ENCODE measurements at regions not wholly inside any gene's neighbourhood (a gene's known extent, or its start where the extent isn't known, plus 50 kb on each side); places are given as distances from the start of the nearest gene placed in this dataset.

DNA sequence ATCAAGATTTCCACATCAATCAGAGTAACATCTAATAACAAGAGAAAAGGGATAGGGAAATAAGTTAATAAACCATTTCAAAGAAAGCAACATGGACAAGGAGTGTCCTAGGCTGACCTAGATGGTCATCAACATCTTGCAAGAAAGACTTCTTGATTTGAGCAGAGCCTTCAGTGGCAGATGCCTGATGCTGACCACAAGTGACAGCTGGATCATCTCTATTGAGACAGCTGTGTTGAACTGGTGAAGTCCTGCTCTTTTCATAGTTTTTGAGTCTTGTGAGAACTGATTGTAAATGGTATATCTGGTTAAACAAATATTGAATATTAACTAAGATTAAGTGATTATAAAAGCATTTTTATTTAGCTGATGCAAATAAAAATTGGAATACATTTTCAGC is 1083.6 kb upstream of the LRFN5 start:
- intact Hi-C loops (cut with DNase I), result no loop called here
- ATAC-seq, result no peak
- DNase-seq (ENCODE audit: missing footprints), result no peak

GRCh38 chr14:40494483-40494882 is 1062.2 kb upstream of the FBXO33 start:
- intact Hi-C loops (cut with DNase I), result no loop called here
- DNase-seq (ENCODE audit: missing footprints) (no peak), ATAC-seq (no peak)

DNA sequence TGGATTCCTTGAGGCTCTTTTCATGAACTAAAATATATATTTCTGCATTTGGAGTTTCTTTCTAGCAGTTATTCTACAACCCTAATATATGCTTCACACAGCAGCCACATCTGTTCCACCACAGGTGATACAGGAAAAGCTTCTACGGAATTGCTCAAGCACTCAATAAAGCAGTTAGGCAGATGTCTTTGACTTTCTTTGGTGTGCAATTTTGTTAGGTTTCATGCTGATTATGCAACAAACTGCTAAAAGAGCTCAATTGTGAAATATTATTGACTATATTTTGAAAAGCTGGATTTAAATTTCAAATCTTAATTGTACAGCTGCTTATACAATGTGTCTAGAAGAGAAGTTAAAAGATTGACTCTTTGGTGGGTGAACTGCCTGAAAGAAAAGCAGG is 1055.6 kb upstream of the FBXO33 start:
- DNase-seq (ENCODE audit: missing footprints), result no peak
- intact Hi-C loops (cut with DNase I), result no loop called here
- no peak for ATAC-seq

DNA sequence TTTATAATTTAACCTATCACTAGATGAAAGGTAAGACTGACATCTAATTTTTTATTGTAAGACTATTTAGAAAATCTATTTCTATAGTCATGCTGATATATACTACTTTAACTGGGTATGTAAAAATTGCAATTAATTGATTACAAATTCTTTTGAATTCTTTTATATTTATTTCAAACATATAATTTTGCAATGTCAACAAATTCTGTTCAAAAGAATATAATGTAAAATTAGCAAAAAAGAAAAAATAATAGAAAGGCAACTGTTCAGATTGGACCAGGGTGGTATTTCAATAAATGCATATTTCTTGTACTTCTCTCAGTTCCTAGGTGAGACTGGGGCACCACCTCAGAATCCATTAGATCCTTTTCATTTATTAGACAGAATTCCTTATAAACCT is 1053.5 kb upstream of the FBXO33 start:
- ATAC-seq (no peak), DNase-seq (ENCODE audit: missing footprints) (no peak)

DNA sequence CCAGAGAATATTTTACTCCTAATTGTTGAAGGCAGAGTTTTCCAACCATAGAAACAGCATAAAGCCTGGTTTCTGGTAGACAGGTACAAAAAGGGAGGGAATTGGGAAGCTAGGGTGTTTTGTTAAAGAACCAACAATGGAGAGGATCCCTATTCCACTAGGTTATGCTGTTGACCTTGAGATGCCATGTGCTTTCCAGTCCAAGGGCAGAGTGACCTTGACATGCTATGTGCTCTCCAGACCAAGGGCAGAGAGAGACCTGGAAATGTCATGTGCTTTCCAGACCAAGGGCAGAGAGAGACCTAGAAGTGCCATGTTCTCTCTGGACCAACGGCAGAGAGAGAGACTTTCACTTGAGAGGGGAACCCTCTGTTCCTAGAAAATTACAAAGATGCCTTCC is 1043.8 kb upstream of the FBXO33 start:
- ATAC-seq (no peak), DNase-seq (ENCODE audit: missing footprints) (no peak)
- intact Hi-C loops (cut with DNase I), result no loop called here

More for the DNA sequence above, 1053.5 kb upstream of the FBXO33 start:
- intact Hi-C loops (cut with DNase I), result no loop called here

DNA sequence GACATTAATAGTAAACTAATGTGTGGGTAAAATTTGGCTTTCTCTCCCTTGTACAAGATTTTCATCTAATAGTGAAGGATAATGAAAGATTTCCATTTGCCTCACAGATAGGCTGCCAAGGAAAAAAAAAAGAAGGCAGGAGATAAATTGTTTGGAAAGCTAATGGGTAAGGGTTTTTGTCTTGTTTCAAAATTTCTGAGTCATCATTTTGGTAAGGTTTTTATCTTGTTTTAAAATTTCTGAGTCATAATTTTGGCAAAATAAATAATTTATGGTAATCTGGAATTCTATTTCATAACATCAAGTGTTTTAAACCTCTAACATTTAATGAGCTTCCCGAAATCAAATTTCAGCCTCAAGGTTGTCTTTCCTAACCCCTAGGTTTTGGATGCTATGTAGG is 1035.7 kb upstream of the FBXO33 start:
- intact Hi-C loops (cut with DNase I), result no loop called here
- DNase-seq (ENCODE audit: missing footprints) (no peak), ATAC-seq (no peak)

DNA sequence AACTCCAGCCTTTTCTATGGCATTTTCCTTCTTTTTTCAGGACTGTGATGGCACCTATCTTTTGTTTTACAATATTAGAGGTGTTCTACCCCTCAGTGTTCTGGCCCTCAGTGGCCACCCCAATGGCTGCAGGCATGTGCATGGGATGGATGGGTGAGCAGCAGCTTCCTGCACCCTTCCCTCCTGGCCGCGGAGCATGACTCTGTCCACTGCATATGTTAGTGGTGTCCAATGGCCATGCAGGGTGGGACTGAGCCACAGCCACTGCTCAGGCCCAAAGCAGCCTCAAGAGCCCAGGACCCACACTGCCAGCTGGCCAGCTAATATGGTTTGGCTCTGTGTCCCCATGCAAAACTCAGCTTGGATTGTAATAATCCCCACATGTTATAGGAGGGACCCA is 1032.3 kb upstream of the FBXO33 start:
- ATAC-seq (no peak), DNase-seq (ENCODE audit: missing footprints) (no peak)
- intact Hi-C loops (cut with DNase I), result no loop called here

GRCh38 chr14:40463886-40464285 is 1031.7 kb upstream of the FBXO33 start:
- intact Hi-C loops (cut with DNase I), result no loop called here
- ATAC-seq (no peak), DNase-seq (ENCODE audit: missing footprints) (no peak)

DNA sequence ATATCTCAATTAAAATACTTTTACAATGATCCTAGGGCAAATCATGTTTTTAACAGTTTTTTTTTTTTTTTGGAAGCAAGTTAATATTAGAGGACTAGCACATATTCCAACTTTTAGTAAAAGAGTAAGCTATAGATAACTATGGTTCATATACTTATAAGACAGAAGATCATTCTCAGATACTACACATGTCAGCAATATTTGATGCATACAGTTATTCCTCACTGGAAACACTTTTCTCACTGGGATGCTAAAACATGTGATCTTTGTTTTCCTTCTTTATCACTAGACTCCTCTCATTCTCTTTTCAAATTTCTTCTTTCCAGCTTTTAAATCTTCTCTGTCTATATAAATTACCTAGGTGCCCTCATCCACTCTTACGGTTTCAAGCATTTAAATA is 1020.4 kb upstream of the FBXO33 start:
- ATAC-seq (no peak), DNase-seq (ENCODE audit: missing footprints) (no peak)
- intact Hi-C loops (cut with DNase I), result no loop called here

DNA sequence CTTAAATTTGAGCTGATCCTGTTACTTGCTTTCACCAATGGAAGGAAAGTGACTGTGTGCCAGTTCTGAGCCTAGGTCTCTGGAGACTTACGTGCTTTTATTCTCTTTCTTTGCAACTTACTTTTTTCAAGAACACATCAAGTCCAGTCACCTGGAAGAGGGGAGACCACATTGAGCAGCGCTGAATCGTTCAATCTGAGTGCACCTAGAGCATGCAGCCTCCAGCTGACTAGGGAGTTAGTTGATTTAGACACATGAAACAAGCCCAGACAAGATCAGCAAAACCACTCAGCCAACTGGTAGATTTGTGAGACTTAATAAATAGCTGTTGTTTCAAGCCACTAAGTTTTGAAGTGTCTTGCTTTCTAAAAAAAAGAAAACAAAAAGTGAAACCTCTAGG is 1014.8 kb upstream of the FBXO33 start:
- intact Hi-C loops (cut with DNase I), result no loop called here
- DNase-seq (ENCODE audit: missing footprints), result no peak
- ATAC-seq, result no peak

DNA sequence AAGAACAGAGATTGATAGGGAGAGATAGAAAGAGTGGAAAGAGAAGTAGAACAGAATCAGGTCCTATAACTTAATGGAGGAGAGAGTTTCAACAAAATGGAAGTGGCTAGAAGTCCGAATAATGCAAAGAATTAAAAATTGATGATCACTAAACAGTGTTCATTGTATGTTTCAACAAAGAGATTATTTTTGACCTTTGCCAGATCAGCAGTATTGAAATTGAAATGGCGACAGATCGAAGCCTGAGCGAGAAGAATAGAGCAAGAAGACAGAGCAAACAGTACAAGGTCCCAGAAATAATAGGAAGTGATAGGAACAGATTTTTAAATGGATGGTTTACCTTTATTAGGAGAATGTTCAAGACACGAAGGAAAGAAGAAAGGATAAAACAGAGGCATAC is 1012.8 kb upstream of the FBXO33 start:
- intact Hi-C loops (cut with DNase I), result no loop called here
- no peak for ATAC-seq
- DNase-seq (ENCODE audit: missing footprints), result no peak

DNA sequence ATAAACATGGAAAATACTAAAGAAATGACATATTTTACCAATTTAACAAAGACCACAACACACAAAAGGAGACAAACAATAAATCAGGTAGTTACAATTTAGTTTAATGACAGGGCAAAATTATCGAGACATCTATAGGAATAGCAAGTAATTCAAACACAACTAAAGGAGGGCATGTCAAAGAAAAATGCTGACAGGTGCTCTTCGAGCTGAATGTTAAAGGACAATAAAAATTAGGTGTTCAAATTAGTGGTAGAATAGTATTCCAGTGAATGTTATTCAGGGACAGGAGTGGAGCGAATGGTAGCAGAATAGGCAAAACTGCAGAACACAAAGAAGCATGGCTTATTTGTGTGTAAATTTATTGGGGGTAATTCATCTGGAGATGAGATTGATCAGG is 1004.3 kb upstream of the FBXO33 start:
- DNase-seq (ENCODE audit: missing footprints) (no peak), ATAC-seq (no peak)
- intact Hi-C loops (cut with DNase I), result no loop called here

GRCh38 chr14:40417777-40418401 is 985.7 kb upstream of the FBXO33 start:
- no peak for ATAC-seq
- DNase-seq (ENCODE audit: missing footprints), result no peak
- intact Hi-C loops (cut with DNase I), result no loop called here

DNA sequence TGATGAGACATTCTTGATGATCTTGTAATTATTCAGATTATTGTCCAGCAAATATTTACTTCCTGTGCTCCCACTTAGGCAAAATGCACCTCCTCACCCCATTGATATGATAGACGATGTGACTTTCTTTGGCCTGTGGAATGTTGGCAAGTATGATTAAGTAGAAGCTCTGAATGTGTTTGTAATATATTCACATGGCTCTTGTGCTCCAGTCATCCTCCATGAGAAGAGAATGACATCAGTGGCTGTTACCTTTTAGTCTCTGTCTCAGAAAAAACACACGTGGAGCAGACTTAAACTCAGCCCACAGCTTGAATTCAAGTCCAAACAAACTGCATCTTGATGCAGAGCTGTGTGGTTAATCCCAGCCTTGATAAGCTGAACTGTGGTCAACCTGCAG is 984.3 kb upstream of the FBXO33 start:
- ATAC-seq, result no peak

DNA sequence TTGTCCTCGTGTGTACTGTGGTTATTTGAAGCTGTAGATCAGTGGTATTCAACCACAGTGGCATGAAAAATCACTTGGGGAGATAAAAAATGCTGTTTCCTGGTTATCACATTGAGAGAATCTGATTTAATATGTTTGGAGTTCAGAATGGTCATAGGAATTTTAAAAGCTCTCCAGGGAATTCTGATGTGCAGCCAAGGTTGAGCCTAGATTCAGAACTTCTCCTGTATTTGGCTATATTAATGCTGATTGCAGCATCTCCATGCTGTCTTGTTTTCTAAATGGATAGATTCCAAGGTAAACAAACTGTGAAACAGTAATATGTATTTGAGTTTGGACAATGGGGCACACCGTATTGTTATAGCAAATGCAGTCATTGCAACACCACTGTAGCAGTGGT is 982.2 kb upstream of the FBXO33 start:
- ATAC-seq, result no peak
- intact Hi-C loops (cut with DNase I), result no loop called here

More for the DNA sequence above, 984.3 kb upstream of the FBXO33 start:
- no peak for DNase-seq (ENCODE audit: missing footprints)
- intact Hi-C loops (cut with DNase I), result no loop called here

GRCh38 chr14:40413136-40413535 is 980.9 kb upstream of the FBXO33 start:
- DNase-seq (ENCODE audit: missing footprints), result no peak

More for the DNA sequence above, 982.2 kb upstream of the FBXO33 start:
- no peak for DNase-seq (ENCODE audit: missing footprints)

GRCh38 chr14:40410708-40411107 is 978.5 kb upstream of the FBXO33 start:
- DNase-seq (ENCODE audit: missing footprints) (no peak), ATAC-seq (no peak)
- intact Hi-C loops (cut with DNase I), result no loop called here

More at GRCh38 chr14:40413136-40413535, 980.9 kb upstream of the FBXO33 start:
- ATAC-seq, result no peak
- intact Hi-C loops (cut with DNase I), result no loop called here

- intact Hi-C loops (cut with DNase I), result no loop called here
- ATAC-seq (no peak), DNase-seq (ENCODE audit: missing footprints) (no peak)
Measured at GRCh38 chr14:40402957-40403356, 970.7 kb upstream of the FBXO33 start.

- intact Hi-C loops (cut with DNase I), result no loop called here
- ATAC-seq (no peak), DNase-seq (ENCODE audit: missing footprints) (no peak)
Measured at GRCh38 chr14:40398981-40399380, 966.7 kb upstream of the FBXO33 start.

GRCh38 chr14:40394634-40395340 is 962.6 kb upstream of the FBXO33 start:
- no peak for ATAC-seq
- no peak for DNase-seq (ENCODE audit: missing footprints)
- intact Hi-C loops (cut with DNase I), result no loop called here

GRCh38 chr14:40393143-40393542 is 960.9 kb upstream of the FBXO33 start:
- ATAC-seq, result no peak
- no peak for DNase-seq (ENCODE audit: missing footprints)
- intact Hi-C loops (cut with DNase I), result no loop called here
